RKO (cell line): ENCODE measurements at regions not wholly inside any gene's neighbourhood (a gene's known extent, or its start where the extent isn't known, plus 50 kb on each side); places are given as distances from the start of the nearest gene placed in this dataset.
A peak's percentile ranks its signal among the peaks of the same experiment; 100 is the strongest.

Experiments used
- DNase-seq: peaks from one replicate; pipeline ENCODE4 v3.0.0-alpha.2; 2016; ENCODE audit warnings: low spot score

DNA sequence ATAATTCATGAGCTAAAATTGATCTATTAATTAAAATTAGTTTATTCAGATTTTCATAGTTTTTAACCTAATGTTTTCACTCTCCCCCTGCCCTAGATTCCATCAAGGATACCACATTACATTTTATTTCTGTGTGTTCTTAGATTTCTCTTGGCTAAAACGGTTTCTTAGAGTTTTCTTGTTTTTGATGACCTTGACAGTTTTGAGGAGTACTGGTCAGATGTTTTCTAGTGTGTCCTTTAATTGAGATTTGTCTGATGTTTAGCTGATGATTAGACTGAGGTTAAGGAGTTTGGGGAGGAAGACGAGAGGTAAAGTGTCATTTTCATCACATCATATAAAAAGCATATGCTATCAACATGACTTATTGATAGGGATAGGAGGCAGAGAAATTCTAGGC, 475.9 kb downstream of the SQOR start:
- no peak for DNase-seq

DNA sequence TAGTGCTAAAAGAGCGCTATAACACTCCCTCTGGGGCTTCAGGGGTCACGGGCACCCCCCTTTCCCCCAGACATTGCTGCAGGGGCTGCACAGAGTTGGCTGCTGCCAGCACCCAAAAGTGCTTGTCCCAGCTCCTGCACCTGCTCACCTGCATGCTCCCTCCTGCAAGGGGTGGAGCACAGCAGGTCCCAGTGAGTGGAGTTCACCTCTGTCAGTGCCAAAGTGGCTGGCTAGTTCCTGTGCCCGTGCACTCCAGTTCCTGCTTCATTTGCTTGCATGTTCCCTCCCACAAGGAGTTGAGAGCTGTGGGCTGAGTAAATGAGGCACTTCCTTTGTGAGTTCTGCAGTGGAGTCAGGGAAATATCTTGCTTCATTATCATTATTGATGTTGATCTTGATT, 476.9 kb downstream of the SQOR start:
- DNase-seq, result no peak

DNA sequence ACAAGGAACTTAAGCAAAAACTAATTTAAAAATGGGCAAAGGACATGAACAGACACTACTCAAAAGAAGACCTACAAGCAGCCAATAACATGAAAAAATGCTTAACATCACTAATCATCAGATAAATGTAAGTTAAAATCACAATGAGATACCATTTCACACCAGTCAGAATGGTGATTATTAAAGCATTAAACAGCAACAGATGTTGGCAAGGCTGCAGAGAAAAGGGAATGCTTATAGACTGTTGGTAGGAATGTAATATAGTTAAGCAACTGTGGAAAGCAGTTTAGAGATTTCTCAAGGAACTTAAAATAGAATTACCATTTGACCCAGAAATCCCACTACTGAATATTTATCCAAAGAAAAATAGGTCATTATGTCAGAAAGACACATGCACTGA, 482.2 kb downstream of the SQOR start:
- DNase-seq, result no peak

DNA sequence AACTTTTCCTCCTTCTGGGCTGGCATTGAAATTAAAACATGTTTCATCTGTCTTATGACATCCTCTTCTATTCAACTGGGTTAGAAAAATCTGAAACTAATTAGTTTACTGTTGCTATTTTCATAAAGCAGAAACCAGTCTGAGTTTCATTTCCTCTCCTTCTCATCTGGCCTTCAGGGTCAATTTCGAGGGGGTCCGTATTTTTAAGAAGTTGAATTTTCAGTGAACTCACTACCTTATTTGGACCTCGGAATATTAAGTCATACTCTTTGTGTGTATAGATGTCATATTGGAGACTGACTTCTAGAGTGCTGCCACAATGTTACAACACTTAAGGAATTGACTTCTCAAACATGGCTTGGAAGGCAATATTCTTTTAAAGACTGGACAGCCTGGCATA, 485.9 kb downstream of the SQOR start:
- DNase-seq, result no peak

DNA sequence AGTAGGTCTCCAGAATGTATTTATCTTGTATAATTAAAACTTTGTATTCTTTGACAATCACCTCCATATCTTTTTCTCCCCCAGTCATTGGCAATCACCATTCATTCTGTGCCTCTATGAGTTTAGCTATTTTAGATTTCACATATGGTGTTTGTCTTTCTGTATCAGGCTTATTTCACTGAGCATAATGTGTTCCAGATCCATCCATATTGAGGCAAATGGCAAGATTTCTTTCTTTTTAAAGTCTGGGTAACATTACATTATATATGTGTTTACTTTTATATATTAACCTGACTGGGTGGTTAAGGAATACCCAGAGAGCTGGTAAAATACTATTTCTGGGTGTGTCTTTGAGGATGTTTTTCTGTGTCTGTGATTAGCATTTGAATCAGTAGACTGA, 486.6 kb downstream of the SQOR start:
- DNase-seq, result no peak

DNA sequence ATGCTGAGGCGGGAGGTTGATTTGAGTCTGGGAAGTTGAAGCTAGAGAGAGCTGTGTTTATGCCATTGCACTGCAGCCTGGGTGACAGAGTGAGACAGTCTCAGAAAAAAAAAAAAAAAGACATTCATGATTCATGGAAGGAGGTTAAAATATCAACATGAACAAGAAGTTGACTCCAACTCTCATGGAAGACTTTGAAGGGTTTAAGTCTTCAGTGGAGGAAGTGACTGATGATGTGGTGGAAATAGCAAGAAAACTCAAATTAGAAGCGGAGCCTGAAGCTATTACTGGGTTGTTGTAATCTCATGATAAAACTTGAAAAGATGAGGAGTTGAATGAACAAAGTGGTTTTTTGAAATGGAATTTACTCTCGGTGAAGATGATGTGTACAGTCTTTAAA, 491.8 kb downstream of the SQOR start:
- no peak for DNase-seq

DNA sequence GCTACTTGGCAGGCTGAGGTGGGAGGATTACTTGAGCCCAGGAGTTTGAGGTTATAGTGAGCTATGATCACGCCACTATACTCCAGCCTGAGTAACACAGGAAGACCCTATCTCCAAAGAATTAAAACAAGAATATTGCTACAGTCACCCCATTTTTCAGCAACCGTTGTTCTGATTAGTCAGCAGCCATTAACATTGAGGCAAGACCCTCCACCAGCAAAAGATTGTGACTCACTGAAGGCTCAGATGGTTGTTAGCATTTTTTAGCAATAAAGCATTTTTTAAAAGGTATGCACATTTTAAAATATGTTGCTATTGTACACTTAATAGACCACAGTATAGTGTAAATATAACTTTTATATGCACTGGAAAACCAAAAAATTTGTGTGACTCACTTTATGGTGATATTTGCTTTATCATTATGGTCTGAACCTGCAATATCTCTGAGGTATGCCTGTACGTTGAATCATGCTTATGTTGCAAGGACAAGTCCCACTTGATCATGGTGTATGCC, 492.6 kb downstream of the SQOR start:
- no peak for DNase-seq

DNA sequence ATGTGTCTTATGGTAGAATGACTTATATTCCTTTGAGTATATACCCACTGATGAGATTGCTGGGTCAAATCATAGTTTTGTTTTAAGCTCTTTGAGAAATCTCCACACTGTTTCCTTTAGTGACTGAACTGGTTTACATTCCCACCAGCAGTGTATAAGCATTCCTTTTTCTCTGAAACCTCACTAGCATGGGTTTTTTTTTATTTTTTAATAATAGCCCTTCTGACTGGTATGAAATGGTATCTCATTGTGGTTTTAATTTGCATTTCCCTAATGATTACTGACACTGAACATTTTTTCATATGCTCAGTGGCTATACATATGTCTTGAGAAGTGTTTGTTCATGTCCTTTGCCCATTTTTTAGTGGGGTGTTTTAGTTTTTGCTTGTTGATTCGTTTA, 494.3 kb downstream of the SQOR start:
- no peak for DNase-seq

DNA sequence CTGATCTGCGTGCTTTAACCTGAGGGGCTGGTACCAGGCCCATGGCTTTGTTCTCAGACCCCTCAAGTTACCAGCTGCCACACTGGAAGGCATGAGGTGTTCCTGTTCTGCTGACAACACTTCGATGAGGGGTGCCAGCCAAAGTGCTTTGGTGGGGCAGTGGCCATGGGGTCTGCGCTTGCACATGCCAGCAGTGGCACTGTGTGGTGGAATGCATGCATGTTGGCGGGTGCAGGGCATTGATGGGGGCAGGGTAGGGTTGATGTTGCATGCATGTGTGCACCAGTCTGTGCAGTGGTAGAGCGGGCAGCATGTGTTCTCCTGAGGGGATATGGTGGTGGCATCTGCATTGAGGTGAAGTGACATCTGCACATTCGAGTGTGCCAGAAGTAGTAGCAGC, 497.0 kb downstream of the SQOR start:
- no peak for DNase-seq

DNA sequence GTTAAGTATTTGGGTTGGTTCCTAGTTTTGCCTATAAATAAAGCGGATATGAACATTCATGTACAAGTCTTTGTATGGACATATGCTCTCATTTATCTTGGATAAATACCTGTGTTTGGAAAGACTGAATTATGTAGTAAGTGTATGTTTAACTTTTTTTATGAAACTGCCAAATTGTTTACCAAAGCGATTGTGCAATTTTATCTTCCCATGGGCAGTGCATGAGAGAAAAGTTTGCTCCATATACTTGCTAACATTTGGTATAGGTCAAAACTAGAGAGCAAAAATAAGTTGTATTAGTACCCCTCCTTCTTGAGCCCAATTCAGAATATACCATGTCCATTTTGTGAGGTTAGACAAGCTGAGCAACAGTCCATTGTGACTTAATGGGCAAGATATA, 502.6 kb downstream of the SQOR start:
- no peak for DNase-seq

DNA sequence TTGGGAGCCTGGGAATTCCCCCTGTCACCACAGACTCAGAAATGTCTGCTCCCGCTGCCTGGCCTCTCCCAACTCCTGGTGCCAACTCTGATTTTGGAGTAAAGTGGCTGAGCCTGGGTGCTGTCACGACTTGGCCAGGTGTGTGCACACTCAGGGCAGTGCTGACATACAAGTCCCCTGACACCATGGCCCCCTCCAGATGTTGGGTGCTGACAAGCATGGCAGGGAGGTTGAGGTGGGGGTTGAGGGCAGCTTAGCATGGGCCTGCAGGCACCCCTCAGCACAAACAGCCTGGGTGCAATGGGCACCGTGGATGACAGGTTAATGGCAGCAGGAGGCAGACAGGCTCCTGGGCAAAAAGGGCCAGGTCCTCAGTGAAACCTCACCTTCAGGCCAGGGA, 511.2 kb downstream of the SQOR start:
- DNase-seq, result no peak

DNA sequence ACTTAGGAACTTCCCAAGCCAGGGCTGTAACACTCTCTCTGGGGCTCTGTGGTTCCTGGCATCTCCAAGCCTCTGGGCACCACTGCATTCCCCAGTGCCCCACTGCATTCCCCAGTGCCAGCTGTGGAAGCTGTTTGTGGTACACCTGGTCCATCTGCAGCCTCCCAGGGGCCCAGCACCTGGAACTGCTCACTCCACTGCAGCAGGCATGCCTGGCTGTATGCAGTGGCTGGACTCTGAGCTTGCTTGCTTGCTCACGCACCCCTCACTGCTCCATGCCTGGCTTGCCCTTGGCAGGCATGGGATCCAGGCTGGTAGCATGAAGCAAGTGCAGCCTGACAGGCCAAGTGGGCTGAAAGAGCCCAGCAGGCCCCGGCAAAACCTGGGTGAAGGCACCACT, 512.1 kb downstream of the SQOR start:
- DNase-seq, result no peak

DNA sequence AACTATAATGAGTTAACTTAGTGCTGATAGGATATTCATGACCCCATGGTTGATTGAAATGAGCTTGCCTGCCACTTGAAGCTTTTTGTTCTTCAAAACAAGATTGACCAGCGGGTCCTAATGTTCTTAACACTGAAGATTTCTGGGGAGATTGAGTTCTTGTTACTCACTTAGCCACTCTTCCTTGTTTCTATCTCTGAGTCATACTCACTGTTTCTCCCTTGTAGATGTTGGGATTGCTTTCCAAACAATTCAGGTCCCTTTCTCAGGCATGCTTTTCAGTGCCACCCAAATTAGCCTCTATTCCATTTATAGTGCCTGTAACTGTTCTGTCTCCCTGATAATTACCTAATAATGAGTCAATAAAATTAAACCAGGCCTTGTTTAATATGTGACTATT, 517.0 kb downstream of the SQOR start:
- DNase-seq, result peak; percentile 3

DNA sequence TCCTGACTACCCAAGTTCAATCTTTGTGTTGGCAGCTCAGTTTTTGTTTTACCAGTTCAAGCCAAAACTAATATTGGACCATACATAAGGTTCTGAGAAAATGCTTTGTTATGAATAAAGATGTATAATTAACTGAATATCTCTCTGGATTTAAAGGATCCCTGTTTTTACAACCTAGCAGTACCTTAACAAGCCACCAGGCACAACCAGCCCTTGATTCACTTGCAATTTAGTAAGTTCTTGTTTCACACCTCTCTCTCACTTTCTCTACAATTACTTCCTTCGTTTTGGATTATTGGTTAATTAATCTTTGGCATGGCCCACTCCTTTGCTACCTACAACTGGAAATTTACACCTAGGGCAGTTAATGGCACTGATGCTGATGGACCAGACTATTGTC, 531.9 kb downstream of the SQOR start:
- no peak for DNase-seq

DNA sequence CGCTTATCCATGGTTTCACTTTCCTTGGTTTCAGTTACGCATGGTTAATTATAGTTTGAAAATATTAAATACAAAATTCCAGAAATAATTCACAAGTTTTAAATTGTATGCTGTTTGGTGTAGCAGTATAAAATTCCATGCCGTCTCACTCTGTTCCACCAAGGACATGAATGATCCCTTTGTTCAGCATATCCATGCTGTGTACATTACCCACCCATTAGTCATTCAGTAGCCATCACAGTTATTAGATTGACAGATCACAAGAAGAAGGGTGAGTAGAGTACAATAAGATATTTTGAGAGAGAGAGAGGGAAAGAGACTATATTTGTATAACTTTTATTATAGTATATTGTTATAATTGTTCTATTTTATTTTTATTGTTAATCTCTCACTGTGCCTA, 535.5 kb downstream of the SQOR start:
- DNase-seq, result no peak

DNA sequence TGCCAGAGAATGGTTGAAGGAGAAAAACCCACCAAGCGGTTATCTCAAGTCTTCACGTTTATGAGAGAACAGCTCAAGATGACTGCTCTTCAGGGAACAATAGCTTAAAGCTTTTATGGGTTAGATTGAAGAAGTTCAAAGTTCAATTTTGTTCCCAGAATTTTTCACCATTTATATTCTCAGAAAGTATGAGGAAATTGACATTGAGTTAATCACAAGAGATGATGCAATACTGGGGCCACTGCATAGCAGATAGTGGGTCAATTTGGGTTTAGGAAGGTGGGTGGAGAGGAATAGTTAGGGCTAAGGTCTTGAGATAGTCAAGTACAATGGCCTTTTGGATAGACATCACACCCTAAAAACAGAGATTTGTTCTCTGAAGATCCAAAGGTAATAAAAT, 539.3 kb downstream of the SQOR start:
- DNase-seq, result no peak

DNA sequence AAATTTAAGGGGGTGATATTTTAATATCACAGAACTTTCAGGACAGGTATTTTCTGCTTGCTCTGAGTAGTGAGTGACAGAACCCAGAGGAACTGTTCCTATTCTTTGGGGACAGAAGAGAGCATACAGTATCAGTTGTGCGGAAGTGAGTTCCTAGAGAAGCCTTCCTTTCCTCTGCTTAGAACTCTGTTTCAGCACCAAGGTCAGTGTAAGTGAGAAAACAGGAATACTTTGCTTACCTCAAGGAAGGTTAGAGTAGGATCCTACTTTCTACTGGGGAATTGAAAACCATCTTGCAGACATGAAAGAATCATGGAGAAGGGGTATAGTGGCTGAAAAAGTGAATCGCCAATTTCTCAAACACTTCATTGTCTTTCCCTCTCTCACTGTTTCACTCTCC, 542.4 kb downstream of the SQOR start:
- no peak for DNase-seq

DNA sequence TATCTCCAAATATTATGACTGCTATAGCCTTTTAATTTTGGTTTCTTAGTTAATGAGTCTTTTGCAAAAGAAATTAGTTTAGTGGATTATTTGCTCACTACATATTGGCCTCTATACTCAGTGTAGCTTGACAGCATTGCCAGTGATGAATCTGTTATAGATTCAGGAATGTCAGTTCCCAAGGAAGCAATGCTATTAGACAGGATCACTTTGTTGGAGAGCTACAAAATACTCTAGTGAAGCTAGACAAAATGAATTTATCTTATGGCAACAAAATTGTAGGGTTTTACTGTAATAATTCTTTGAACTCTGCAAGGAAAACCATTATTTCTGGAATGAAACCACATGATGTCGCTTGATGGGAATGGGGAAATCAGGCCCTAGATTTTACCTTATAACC, 543.3 kb downstream of the SQOR start:
- DNase-seq, result no peak

DNA sequence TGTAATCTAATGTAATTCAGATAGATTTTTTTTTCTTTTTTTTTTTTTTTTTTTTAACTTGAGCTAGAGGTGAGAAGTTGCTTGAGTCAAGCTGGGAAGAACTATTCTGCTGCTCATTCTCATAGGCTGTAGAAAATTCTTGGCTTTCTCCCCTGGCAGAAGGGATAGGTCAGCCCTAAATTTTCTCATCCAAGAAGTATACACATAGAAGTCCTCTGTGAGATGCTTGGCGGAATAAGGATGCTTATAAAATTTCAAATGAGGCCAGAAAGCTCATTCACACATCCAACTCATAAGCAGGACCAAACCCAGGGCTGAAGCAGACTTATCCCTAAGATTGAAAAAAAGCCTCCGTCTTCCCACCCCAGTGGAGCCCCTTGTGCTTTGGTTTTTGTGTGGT, 572.5 kb downstream of the SQOR start:
- DNase-seq, result no peak

DNA sequence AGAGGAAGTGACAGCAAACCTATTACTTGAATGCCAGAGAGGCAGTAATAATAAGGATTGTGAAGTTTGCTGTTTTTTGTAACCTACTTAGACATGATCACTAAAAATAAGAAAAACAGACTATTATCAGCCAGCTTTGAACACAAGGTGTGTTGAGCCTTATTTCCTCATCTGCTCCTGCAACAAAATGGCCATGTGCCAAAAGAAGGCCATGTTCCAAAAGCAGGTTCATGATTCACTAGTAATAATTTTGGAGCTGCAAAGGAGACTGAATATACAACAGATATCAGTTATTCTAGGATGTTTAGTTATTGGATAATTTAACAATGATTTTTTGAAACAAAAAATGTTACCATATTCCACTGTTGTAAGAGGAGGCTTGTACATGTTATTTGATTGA, 578.7 kb downstream of the SQOR start:
- no peak for DNase-seq

DNA sequence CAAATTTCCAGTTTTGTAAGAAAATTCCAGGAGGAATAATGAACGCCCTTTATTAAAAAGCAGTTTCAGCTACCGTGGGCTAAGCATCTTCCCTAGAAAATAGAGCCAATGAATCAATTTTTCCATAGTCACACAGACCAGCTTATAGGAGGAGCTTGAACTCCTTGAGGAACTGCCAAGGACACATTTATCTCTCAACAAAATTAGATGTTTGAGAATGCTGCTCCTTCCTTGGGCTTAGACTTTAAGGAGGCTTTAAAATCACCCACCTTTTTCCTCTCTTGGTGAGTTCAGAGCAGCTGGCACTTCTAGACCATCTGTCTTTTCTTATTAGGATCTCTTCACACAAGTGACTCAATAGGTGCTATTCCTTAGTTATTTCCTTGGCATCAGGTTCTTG, 588.0 kb downstream of the SQOR start:
- DNase-seq, result no peak

DNA sequence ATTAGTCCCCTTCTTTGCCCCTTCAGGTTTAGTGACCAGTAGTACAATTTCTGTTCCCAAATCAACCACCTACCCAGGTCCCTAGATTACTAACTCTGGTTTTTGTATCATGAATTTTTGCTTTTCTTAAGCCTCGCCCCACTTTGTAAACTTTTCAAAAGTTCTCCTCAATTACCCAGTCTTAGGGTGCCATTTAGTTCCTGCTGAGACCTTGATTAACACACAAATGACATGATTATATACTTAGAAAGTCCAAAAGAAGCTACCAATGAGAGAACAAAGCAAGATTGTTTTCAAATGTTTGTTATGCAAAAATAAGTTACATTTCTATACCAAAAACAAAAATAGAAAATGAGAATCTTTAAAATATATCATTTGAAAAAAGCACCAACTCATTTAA, 594.4 kb downstream of the SQOR start:
- no peak for DNase-seq

DNA sequence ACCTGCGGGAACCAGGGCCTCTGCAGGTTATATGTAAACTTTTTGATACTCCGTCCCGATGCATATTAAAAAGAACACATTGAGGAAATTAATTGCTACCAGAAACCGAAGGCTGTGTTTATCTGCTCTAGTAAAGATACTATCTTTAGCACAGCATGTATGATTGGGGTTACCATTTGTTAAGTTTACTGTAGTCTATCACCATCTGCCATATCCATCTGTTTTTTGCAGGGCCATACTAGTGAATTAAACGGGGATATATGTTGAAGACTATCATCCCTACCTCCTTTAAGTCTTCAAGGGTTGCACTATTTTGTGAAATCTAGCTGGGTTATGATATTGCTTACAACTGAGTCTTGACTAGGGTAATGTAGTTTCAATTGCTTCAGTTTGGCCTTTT, 597.0 kb downstream of the SQOR start:
- DNase-seq, result no peak

DNA sequence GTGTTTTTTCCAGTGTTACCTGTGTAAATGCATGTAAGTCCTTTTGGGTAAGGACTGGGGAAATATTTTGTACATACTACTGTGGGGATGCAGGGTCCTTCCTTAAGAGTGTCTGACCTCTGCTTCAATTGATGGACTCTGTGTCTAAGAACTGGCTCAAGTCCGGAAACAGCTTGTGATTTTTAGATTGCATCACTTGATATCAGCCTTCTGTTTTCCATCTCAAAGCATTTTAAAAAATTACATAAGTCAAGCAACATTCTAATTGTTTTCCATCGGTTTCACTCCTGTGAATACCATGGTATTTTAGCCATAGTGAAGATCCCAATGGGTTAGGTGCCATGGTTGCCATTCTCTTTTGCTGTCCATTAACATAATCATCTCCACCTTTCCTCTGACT, 597.6 kb downstream of the SQOR start:
- no peak for DNase-seq

DNA sequence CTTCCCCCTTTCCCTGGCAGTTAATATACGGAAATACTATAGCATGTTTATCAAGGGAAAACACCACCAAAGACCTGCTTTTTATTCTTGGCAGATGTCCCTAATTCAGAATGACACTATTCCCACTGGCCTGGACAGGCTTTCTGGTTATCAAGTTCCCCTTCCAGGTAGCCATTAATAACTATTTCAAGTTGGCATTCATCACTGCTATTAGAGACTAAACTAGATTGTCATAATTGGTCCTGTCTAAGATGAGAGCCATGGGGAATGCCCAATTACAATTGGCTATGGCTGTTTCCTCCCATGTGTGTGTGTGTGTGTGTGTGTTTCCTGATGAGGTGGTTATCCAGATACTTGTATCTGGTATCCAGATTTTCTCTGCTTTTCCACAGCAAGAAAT, 608.1 kb downstream of the SQOR start:
- no peak for DNase-seq
